Liver (tissue), 8 donors: ENCODE measurements at regions not wholly inside any gene's neighbourhood (a gene's known extent, or its start where the extent isn't known, plus 50 kb on each side); places are given as distances from the start of the nearest gene placed in this dataset.

Source experiments
- DNase-seq: peaks from one replicate; pipeline ENCODE4 v3.0.0-alpha.2; 2017; ENCODE audit warnings: low spot score
- H3K27ac ChIP-seq, 2 donors: one replicate each; pipeline ENCODE4 v1.7.0; 2013; ENCODE audit warnings: inconsistent platforms in 2 of 2, low read length in 2 of 2, control low read depth in 1 of 2, low read depth in 1 of 2, mild to moderate bottlenecking in 1 of 2
- H3K27me3 ChIP-seq, 4 donors: one replicate each; pipeline versions ENCODE4 v1.6.1 to v1.7.0; 2013; ENCODE audit warnings: low read length in 3 of 4, inconsistent platforms in 1 of 4, mild to moderate bottlenecking in 1 of 4, moderate library complexity in 1 of 4; ENCODE audit not compliant: control insufficient read depth in 4 of 4, insufficient read depth in 4 of 4
- H3K36me3 ChIP-seq, 4 donors: one replicate each; pipeline versions ENCODE4 v1.6.1 to v1.7.0; 2013; ENCODE audit warnings: low read length in 3 of 4, mild to moderate bottlenecking in 3 of 4, low read depth in 1 of 4, moderate library complexity in 1 of 4; ENCODE audit not compliant: control insufficient read depth in 4 of 4, insufficient read depth in 3 of 4
- H3K4me1 ChIP-seq, 4 donors: one replicate each; pipeline versions ENCODE4 v1.6.1 to v1.7.0; 2013; ENCODE audit warnings: low read length in 3 of 4, mild to moderate bottlenecking in 3 of 4, moderate library complexity in 1 of 4; ENCODE audit not compliant: control insufficient read depth in 4 of 4, insufficient read depth in 4 of 4
- H3K4me3 ChIP-seq, 3 donors: one replicate each; pipeline versions ENCODE4 v1.6.1 to v1.7.0; 2013; ENCODE audit warnings: low read length in 3 of 3, control low read depth in 1 of 3, low read depth in 1 of 3, mild to moderate bottlenecking in 1 of 3
- H3K9ac ChIP-seq, 2 donors: one replicate each; pipeline ENCODE4 v1.7.0; 2013; ENCODE audit warnings: low read length in 2 of 2, mild to moderate bottlenecking in 2 of 2, moderate library complexity in 2 of 2, control low read depth in 1 of 2, low read depth in 1 of 2
- H3K9me3 ChIP-seq, 4 donors: one replicate each; pipeline versions ENCODE4 v1.6.1 to v1.7.0; 2013; ENCODE audit warnings: low read length in 3 of 4; ENCODE audit not compliant: control insufficient read depth in 4 of 4
- ATF3 ChIP-seq: IDR thresholded peaks from 2 replicates; pipeline ENCODE4 v1.6.1; 2016; ENCODE audit warnings: antibody characterized with exemption
- CTCF ChIP-seq: fragments of 150-350 bp; IDR thresholded peaks from 2 replicates; pipeline ENCODE4 v1.5.1; 2017; ENCODE audit warnings: improper control_type of control experiment, low read depth, low read length; ENCODE audit not compliant: missing input control
- EGR1 ChIP-seq, 2 donors: IDR thresholded peaks; 2 replicates each; pipeline ENCODE4 v1.6.1; 2016 to 2018; ENCODE audit warnings: antibody characterized with exemption in 2 of 2, low read depth in 2 of 2
- FOXA1 ChIP-seq: IDR thresholded peaks from 2 replicates; pipeline ENCODE4 v1.6.1; 2016; ENCODE audit warnings: antibody characterized with exemption
- FOXA2 ChIP-seq: IDR thresholded peaks from 2 replicates; pipeline ENCODE4 v1.6.1; 2016; ENCODE audit warnings: antibody characterized with exemption
- GABPA ChIP-seq, 2 donors: IDR thresholded peaks in 1 of 2; conservative IDR thresholded peaks in 1 of 2; 2 replicates each; pipeline ENCODE4 v1.6.1; 2016; ENCODE audit warnings: antibody characterized with exemption in 2 of 2, mild to moderate bottlenecking in 1 of 2, moderate library complexity in 1 of 2
- HNF4A ChIP-seq, 2 donors: conservative IDR thresholded peaks; 2 replicates each; pipeline ENCODE4 v1.6.1; 2016; ENCODE audit warnings: antibody characterized with exemption in 2 of 2, mild to moderate bottlenecking in 2 of 2
- HNF4G ChIP-seq: IDR thresholded peaks from 2 replicates; pipeline ENCODE4 v1.6.1; 2016; ENCODE audit warnings: antibody characterized with exemption
- JUND ChIP-seq, 2 donors: IDR thresholded peaks; 2 replicates each; pipeline ENCODE4 v1.6.1; 2016; ENCODE audit warnings: antibody characterized with exemption in 2 of 2
- MAX ChIP-seq: IDR thresholded peaks from 2 replicates; pipeline ENCODE4 v1.6.1; 2016; ENCODE audit warnings: antibody characterized with exemption
- NR2F2 ChIP-seq: IDR thresholded peaks from 2 replicates; pipeline ENCODE4 v1.6.1; 2016; ENCODE audit warnings: antibody characterized with exemption
- RAD21 ChIP-seq, 2 donors: IDR thresholded peaks; 2 replicates each; pipeline ENCODE4 v1.6.1; 2016; ENCODE audit warnings: antibody characterized with exemption in 2 of 2, mild to moderate bottlenecking in 2 of 2
- REST ChIP-seq: IDR thresholded peaks from 2 replicates; pipeline ENCODE4 v1.6.1; 2016; ENCODE audit warnings: antibody characterized with exemption, mild to moderate bottlenecking
- RXRA ChIP-seq, 2 donors: IDR thresholded peaks; 2 replicates each; pipeline ENCODE4 v1.6.1; 2017 to 2018; ENCODE audit warnings: antibody characterized with exemption in 2 of 2, mild to moderate bottlenecking in 1 of 2
- SP1 ChIP-seq: IDR thresholded peaks from 2 replicates; pipeline ENCODE4 v1.6.1; 2018; ENCODE audit warnings: antibody characterized with exemption, mild to moderate bottlenecking
- TAF1 ChIP-seq: conservative IDR thresholded peaks from 2 replicates; pipeline ENCODE4 v1.6.1; 2016; ENCODE audit warnings: antibody characterized with exemption, mild to moderate bottlenecking
- YY1 ChIP-seq: IDR thresholded peaks from 2 replicates; pipeline ENCODE4 v1.6.1; 2016; ENCODE audit warnings: antibody characterized with exemption, mild to moderate bottlenecking
- ZBTB33 ChIP-seq: IDR thresholded peaks from 2 replicates; pipeline ENCODE4 v1.6.1; 2016; ENCODE audit warnings: antibody characterized with exemption
- WGBS: extraction: QIAGEN DNeasy Blood & Tissue Kit; methylation state at CpG from one replicate; pipeline ENCODE4 v1.1.7; 2013; 5-methylcytosine and 5-hydroxymethylcytosine counted together
- donor health status: healthy.
- donor health status: healthy.
- donor health status: healthy.
- donor health status: healthy.
- donor health status: healthy.

GRCh38 chr7:31186202-31186601, 134.1 kb downstream of the ADCYAP1R1 start:
- DNase-seq, result no peak
- no peak overlapping the region for H3K4me3 ChIP-seq
- TF ChIP-seq RXRA (IDR thresholded peaks at IDR 0.05) (no peak), HNF4G (no peak), FOXA1 (no peak), FOXA2 (no peak), REST (no peak), CTCF (no peak), GABPA (IDR thresholded peaks at IDR 0.05 in 1 of 2, conservative IDR thresholded peaks at IDR 0.05 in 1 of 2) (no peak), HNF4A (conservative IDR thresholded peaks at IDR 0.05) (no peak), ATF3 (no peak), RAD21 (IDR thresholded peaks at IDR 0.05) (no peak), TAF1 (no peak), MAX (no peak), NR2F2 (no peak), YY1 (no peak), JUND (IDR thresholded peaks at IDR 0.05) (no peak), ZBTB33 (no peak), SP1 (no peak), EGR1 (IDR thresholded peaks at IDR 0.05; ENCODE audit: low read depth in 2 of 2) (no peak)
- peaks cover 0 to 5% (median 0%) of the 10 kb centered on the region in 4 donors for H3K9me3 ChIP-seq
- no peaks in the 10 kb centered on the region for H3K4me1 ChIP-seq
- WGBS, result 18% methylated on average over 1 of the region's 1 CpG
- H3K9ac ChIP-seq, result no peak overlapping the region
- H3K36me3 ChIP-seq, result no peaks in the 10 kb centered on the region
- H3K27me3 ChIP-seq, result no peaks in the 10 kb centered on the region
- H3K27ac ChIP-seq, result no peak overlapping the region

GRCh38 chr7:31175672-31176071, 123.6 kb downstream of the ADCYAP1R1 start:
- no peak overlapping the region for H3K9ac ChIP-seq
- WGBS, result 78% methylated on average over 3 of the region's 3 CpGs
- H3K4me1 ChIP-seq, result no peaks in the 10 kb centered on the region
- H3K4me3 ChIP-seq, result no peak overlapping the region
- H3K27ac ChIP-seq, result no peak overlapping the region
- no peak for DNase-seq
- H3K9me3 ChIP-seq, result no peaks in the 10 kb centered on the region
- TF ChIP-seq YY1 (no peak), RAD21 (IDR thresholded peaks at IDR 0.05) (peak in 1 of 2 donors; percentile 9)
- peaks cover 0 to 7% (median 0%) of the 10 kb centered on the region in 4 donors for H3K27me3 ChIP-seq
- H3K36me3 ChIP-seq, result no peaks in the 10 kb centered on the region
